ENCODE measurements at regions not wholly inside any gene's neighbourhood (a gene's known extent, or its start where the extent isn't known, plus 50 kb on each side); places are given as distances from the start of the nearest gene placed in this dataset.
"Not testable (repeated sequence)": the region's sequence is repeated elsewhere in the genome, so short reads cannot be mapped to it uniquely, and the experiment has no call there.

DNA sequence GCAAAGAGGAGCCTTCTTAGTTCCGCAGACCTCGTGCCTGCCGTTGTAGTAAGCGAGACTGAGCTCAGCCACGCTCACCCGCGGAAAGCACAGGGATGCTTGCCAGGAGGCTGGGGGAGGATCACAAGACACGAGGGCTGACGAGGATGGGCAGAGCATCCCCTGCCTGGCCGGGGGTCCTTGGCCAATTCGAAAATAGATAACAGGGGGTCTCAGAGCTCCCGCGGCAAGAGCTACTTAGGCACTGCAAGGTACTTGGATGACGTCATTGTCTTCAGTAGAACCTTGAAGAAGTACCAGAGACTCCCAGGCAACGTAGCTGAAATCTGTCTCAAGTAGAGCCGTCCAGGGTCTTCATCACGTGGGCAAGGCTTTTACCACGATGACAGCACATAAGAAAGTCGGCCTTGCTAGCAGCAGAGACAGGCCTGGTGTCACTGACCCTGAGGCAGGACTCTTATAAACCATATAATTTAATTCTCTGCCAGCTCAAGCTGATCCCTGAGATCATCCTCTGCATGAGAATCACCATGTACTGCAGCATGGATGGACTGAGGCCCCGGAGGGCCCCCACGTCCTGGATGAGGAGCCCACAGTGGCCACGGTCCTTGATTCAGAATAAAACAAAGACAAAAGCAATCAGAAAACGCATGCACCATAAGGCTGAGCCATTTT lies 81.9 kb downstream of the TMEM18 start:
- no peak for DNase-seq

DNA sequence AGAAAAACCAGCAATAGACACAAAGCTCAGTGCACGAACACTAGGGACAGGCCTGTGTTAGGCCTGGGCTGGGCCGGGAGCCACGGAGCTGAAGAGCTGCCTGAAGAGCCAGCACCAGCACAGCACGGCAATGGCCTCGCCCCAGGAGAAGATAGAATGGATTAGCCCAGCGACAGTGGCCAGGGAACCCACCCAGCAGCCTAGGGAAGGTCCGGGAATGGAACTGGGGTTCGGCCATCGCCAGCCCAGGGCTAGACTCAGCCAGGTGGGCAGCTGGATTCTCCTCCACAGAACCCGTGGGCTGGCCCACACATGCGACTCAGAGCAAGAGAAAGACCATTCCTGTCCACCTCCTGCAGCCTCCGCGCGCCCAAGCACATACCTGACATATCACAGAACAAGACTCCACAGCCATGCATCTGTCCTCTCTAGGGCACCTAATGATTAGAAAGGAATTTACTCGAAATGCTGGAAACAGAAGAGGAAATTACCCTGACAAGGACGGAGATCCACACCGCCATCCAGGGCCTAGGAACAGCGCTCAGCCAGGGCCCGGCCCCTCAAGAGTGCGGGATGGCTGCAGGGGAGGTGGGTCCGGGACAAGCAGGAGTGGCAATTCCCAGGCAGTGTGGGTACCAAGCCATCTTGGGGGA lies 82.8 kb downstream of the TMEM18 start:
- DNase-seq = no peak

DNA sequence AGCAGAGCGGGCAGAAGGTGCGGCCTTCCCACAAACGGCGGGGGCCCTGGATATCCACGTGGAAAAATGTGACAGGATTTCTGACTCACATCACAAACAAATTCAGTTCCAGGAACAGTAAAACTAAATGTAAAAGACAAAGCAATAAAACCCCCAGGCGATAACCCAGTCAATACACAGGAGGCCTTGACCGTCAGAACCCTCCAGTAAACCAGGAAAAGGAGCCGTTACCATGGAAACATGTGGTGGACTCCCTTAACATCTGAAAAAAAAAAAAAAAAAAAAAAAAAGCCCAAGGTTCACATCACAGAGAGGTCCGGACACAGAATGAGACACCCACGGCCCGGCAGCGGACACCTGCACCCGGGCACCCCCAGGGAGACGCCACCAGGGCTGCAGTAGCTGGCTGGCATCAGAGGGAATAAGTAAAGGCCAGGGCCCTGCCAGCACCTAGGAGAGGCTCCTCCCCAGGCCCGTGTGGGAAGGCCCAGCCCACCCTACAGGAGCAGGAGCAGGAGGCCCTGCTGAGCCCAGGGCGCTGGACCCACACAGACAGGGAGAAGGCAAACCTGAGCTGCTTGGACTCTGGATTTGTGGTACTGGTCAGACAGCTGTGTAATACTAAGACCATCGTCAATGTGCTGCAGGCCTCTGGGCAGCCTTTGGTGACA lies 83.7 kb downstream of the TMEM18 start:
- no peak for DNase-seq

DNA sequence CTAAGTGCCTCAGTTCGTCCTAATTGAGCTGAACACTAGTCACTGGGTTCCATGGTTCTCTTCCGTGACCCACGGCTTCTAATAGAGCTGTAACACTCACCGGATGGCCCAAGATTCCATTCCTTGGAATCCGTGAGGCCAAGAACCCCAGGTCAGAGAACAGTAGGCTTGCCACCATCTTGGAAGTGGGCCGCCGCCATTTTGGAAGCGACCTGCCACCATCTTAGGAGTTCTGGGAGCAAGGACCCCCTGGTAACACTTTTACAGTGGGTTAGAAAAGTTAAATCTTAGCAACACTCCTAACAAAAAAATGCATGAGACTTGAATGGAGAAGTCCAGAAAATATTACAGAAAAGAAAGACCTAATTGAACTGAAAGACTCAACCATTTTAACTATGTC lies 84.5 kb downstream of the TMEM18 start:
- DNase-seq = no peak

DNA sequence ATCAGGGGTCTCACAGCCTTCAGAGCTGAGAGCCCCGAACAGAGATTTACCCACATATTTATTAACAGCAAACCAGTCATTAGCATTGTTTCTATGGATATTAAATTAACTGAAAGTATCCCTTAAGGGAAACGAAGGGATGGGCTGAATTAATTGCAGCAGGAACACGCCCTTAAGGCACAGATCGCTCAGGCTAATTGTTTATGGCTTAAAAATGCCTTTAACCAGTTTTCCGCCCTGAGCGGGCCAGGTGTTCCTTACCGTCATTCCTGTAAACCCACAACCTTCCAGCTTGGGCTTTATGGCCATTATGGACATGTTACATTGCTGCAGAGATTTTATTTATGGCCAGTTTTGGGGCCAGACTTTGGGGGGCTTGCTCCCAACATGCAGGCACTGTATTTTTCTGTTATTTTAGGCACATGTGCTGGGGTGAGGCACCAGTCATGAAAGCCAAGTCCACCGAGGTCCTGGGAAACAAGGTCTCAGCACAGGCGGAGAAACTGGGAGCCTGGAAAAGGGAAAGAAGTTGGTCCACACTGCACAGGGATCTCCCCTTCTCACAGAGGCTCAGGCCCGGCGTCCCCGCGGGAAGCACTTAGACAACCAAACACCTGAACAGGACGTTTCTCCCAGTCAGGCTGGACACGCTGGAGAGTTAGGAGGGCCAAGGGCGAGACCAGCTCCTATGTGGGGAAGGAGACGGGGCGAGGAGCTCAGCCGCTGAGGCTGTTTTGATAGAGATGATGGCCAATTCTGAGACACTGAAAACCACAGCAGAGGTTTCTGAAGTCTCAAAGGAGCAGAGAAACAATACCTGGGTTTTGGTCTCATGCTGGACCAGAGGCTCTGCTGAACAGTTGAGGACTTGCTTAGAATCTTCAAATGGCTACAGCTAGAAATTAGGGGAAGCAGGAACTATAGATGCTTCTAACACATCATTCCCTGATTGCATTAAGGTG lies 86.7 kb downstream of the TMEM18 start:
- no peak for DNase-seq

DNA sequence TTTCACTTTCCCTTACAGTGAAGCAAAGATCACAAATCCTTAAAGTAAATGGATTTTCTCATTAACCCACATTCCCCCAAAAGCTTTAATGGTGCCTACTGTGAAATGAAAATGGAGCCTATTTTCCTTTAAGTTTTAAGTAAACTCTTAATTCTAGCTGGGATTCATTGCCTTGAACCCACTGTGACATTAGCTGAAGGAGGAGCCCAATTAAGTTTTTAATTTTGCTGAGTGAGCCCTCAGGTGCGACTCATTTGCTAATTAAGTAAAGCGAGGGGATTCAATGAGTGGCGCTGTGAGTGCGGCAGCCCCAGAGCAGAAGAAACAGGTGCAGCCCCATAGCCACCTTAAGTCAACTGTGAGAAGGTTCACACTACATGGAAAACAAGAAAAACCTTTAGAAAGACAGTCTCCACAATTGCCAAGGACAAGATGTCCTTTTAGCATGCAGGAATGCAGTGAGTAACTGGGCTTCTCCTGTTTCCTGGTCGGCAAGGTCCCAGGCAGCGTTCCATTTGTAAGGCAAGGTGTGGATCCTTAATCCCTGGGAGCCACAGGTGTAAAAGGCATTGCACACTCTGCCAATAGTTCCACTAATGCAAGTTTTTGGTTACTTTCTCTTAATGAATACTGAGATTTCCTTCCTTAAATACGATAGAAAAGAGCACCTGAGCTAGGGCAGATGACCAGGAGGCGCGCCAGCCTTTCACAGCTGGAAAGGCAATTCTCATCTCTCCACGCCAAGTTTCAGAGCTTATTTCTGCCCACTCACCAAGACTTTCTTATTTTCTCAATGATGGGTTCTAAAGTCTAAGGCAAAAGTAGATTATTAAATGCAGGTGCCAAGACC lies 87.7 kb downstream of the TMEM18 start:
- peak; percentile 15 for DNase-seq

DNA sequence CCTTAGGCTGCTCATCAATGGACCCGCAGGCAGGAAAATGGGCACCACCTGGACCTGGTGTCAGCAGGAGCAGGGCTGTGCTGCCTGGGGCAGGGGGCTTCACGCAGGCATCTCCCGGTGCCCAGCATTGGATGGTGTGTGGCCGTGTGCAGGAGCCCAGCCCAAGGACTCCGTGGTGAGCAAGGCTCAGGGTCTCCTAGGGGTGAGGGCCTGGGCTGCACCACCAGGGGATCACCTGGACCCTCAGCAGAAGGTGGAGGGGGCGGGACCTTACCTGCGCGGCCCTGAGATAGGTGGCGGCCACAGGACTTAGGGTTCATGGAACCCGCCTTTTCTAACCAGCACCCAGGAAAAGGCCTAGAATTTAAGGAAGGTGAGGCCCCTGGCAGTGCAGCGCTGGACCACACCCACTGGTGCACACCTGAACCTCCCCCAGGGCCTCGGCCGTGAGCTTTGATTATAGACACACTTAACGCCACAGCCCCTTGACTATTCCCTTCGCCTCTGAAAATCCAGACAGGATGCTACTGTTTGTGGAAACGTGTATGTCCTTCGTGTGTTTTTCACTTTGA lies 89.0 kb downstream of the TMEM18 start:
- DNase-seq = no peak

DNA sequence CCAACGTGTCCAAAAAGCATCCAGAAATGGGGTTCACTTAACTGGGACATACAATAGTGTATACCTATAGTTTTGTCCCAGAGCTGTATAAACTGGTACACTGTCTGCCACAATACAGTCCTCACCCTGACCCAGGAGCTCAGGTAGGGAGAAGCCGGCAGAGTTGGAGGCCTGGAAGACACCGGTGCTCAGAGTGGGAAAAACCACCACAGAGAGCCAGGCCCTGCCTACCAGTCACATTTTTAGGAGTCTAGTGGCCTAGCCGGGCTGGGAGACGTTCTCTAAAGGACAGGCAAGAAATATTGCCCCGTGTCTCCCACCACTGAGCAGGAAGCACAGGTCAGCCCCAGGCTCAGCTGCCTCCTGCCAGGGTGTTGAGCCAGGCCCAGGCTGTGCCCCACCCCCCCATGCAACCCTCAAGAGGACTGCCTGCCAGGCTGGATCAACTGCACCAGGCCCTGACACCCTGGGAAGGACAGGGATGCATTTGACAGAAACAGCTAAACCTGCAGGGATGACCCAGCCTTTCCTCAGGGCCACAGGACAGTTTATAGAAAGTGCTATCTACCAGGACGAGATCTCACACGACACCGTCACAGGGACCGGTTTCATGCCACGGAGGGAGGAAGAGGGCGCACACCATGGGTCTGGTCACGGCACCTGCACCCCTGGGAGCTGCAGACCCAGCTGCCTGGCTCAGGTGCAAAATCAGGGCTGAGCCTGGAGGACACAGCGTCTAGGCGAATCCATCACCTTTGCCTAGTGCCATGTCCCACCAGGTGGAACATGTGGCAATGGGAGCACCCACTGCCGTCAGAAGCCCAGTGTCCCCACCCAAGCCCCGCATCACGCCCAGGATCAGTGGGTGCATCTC lies 89.9 kb downstream of the TMEM18 start:
- DNase-seq = no peak

DNA sequence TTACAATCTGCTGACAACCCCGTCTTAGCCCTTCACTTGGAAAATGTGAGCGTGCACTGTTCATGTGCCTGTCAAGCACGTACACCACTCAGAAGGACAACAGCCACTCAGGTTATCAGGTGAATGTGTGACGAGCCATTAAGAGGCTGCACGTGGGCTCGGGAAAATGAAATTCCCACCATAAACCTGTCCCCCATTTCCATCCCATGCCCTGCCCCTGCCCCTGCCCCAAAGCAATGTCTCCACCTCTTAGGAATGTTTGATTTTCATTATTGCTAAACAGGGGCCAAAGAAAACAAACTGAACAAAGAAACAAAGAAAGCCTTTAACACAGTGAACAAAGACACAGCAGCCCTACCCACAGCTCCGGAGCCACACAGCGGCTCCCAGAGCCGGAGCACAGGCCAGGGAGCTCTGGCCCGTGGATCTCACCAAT lies 90.5 kb downstream of the TMEM18 start:
- DNase-seq = no peak

DNA sequence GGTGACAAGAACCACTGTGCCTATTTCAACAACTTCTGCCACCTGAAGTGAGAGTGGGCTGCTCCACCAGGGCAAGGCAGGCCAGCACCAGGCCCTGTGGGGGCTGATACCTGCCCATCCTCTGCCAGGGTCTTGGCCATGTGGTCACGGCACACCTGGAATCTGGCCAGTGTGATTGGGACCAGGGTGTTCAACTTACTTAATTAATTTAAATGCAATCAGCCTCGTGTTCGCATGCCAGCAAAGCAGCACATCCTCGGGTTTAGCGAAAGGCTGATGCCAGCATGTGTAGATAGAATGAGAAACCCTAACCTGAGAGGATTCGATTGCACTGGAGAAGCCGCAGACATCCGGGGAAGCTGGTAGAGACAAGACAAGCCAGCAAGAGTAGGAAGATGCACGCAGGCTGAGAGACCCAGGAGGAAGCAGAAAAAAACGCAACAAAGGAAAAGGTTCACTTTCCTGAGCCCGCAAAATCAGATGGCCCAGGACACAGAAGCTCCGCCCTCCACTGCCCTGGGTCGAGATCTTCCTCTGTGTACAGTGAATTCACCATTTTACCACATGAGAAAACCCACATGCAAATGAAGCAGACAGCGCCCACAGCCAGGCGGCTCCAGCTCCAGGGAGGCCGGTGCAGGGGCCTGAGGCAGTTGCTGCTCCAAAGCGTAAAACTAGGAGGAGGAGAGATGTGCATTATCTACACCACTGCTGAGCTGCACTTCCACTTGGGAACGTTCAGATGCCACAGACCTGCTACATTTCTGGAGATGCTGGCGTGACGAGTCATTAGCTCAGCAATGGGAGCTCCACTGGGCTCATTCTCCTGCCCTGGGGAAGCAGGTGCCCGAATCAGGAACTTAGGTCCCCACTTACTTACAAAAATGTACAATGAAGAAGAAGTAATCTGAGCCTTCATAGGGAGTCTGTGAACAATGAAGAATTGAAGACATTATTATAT lies 92.1 kb downstream of the TMEM18 start:
- DNase-seq = no peak

DNA sequence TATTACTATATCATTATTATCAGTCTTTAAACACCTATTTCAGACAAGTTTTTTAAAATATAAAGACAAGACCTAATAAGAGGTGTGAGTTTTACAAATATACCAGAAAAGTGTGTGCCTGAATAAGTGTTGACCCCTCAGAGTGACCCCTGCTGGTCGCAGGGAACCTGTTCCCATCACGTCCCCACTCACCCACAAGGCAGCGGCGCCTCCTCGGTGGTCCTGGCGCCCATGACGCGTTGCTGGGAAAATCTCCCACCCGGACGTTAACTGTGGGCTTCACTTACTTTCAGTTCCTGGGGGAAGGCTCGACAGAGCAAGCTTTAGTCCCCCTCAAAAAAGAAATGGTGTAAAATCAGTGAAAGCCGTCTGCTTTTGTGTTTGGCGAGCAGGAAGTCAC lies 93.5 kb downstream of the TMEM18 start:
- no peak for DNase-seq

DNA sequence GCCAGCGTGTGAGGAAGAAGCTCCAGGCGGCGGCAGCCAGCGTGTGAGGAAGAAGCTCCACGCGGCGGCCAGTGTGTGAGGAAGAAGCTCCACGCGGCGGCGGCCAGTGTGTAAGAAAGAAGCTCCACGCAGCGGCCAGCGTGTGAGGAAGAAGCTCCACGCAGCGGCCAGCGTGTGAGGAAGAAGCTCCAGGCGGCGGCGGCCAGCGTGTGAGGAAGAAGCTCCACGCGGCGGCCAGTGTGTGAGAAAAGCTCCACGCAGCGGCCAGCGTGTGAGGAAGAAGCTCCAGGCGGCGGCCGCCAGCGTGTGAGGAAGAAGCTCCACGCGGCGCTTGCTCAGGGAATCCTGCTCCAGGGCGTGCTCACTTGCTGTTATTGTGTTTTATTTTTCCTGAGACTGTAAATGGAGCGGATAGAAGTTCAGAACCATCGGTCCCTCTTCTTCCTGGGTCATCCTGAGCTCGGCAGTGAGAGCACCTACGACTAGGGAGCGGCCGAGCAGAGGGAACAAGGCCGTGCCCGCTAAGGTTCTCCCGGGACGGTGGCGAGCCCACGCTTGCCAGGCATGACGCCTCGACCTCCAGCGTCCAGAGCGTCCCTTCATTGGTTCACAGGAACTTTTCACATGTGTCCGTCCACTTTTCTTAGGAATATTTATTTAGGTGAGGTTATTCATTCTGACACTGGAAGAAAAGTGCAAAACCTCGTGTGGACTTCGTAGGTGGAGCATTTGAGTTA lies 94.2 kb downstream of the TMEM18 start:
- no peak for DNase-seq

DNA sequence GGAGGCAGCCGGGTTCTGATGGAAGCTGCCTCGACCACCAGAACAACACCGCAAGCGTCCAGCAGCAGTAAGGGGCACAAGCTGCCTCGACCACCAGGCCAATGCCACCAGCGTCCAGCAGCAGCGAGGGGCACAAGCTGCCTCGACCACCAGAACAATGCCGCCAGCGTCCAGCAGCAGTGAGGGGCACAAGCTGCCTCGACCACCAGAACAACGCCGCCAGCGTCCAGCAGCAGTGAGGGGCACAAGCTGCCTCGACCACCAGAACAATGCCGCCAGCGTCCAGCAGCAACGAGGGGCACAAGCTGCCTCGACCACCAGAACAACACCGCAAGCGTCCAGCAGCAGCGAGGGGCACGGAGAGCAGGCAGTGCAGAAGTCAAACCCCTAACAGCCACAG lies 94.9 kb downstream of the TMEM18 start:
- not testable (repeated sequence) for DNase-seq

DNA sequence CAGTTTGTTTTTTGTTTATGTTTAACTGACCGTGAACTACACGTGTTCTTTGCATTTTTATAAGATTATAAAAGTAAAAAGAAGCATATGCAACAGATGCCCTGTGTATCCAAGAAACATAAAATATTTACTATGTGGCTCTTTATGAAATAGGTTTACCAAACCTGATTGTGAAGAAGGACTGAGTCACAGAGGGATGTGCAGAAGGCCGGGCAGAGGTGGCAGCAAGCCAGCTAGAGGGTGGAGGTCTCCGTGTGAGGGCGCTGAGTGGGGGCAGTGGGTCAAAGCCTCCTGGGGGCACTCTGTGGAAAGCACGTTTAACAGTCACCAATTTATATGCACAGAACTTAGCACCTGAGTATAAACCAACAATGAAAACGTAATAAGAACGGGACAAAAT lies 97.2 kb downstream of the TMEM18 start:
- DNase-seq = no peak

DNA sequence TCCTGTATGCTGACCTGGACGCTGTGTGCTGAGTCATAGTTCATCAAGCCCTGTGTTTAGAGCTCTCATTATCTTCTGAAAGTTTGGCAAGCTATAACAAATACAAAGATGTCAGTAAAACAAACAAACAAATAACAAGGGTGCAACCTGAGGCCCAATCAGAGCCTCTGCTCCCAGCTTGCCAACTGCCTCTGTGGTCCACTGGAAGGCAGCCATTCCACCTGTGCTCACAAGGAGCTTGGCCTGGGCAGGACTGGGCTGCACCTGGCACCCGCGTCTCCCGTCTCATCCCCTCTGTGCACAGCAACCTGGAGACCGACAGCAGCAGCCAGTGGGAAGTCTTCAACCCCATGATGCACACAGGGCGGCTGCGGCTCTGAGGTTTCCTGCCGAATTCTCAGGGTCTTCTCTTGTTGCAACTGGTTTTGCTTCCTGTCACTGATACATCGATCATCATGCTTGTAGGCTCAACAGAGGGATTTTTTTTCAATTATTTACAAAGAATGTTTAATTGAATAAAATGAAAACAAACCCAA lies 97.8 kb downstream of the TMEM18 start:
- DNase-seq = no peak

DNA sequence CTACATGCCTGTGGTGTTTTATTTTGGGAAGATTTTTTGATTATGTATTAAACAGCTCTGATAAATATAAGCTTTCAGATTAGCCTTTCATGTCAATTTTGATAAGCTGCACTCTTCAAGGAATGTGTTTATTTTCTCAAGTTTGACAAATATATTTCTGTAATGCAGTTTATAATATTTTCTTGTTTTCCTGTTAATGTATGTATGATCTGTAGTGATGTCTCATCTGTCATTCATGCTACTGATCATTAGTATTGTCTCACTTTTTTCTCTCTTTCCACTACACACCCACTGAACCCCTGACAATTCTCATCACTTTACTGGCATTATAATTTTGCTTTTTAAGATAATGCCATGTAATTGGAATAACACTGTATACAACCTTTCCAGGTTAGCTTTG lies 100.9 kb downstream of the TMEM18 start:
- no peak for DNase-seq

DNA sequence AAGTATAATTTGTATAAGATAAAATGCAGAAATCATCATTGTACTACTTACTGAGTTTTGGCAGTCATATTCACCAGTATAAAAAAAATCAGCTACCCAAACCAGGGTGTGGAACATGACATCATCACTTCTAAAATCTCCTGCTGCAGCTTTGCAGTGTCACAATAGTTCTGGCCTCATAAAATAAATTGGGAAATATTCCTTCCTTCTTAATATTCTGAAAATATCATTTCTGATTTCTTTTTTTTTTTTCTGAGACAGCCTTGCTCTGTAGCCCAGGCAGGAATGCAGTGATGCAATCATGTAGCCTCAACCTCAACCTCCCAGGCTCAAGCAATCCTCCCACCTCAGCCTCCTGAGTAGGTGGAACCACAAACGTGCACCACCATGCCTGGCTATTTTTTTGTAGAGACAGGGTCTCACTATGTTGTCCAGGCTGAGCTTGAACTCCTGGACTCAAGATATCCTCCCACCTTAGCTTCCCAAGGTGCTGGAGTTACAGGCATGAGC lies 101.4 kb downstream of the TMEM18 start:
- DNase-seq = no peak

Data from tongue (tissue), 1 donor.